SK-N-SH (cell line): ENCODE measurements at regions not wholly inside any gene's neighbourhood (a gene's known extent, or its start where the extent isn't known, plus 50 kb on each side); places are given as distances from the start of the nearest gene placed in this dataset.

Experiments
- CTCF ChIA-PET: fragments of 300-600, 350-600 bp; formaldehyde crosslinking; extraction: SDS; loops from one replicate; lab custom pipeline; 2021; lab: Yijun Ruan, JAX
- POLR2A ChIA-PET: fragments of 350-600 bp; sonication (Branson Sonifier 250); formaldehyde crosslinking; extraction: SDS; loops from one replicate; lab custom pipeline; 2020; ENCODE audit warnings: antibody characterized with exemption, inconsistent platforms; lab: Yijun Ruan, JAX
- DNase-seq: peaks from one replicate; pipeline ENCODE4 v3.0.0; 2012
- H2AFZ ChIP-seq: fragments of 200-600 bp; sonication (generic); 2 replicates; pipeline ENCODE4 v1.8.1; 2016; ENCODE audit warnings: antibody characterized with exemption, mild to moderate bottlenecking, low read depth
- H3F3A ChIP-seq: fragments of 200-600 bp; sonication (generic); replicated peaks from 2 replicates; pipeline ENCODE3; 2016; ENCODE audit warnings: antibody characterized with exemption, mild to moderate bottlenecking; ENCODE audit not compliant: insufficient read depth
- H3K27ac ChIP-seq, 2 experiments: fragments of 200-500 bp in 1 of 2; fragments of 200-600 bp in 1 of 2; sonication (Bioruptor generic) in 1 of 2; sonication (generic), shearing (Covaris generic) in 1 of 2; 2 replicates each; pipeline versions ENCODE4 v1.5.1 to v1.6.1; 2014 to 2016; ENCODE audit warnings: low read depth in 2 of 2, inconsistent platforms in 1 of 2, low read length in 1 of 2, mild to moderate bottlenecking in 1 of 2, mixed read lengths in 1 of 2
- H3K27me3 ChIP-seq: fragments of 200-600 bp; sonication (generic), shearing (Covaris generic); 2 replicates; pipeline ENCODE4 v1.6.1; 2016; ENCODE audit warnings: mixed run types; ENCODE audit not compliant: insufficient read depth
- H3K36me3 ChIP-seq, 2 experiments: fragments of 200-500 bp in 1 of 2; fragments of 200-600 bp in 1 of 2; sonication (Bioruptor generic) in 1 of 2; sonication (generic) in 1 of 2; replicated peaks in 1 of 2; 2 replicates each; pipeline versions ENCODE3 to v1.5.1; 2014 to 2016; ENCODE audit warnings: low read length in 1 of 2, mild to moderate bottlenecking in 1 of 2; ENCODE audit not compliant: insufficient read depth in 2 of 2, control insufficient read depth in 1 of 2
- H3K4me1 ChIP-seq, 2 experiments: fragments of 200-500 bp in 1 of 2; fragments of 200-600 bp in 1 of 2; sonication (Bioruptor generic) in 1 of 2; sonication (generic), shearing (Covaris generic) in 1 of 2; 2 replicates each; pipeline versions ENCODE4 v1.5.1 to v1.6.1; 2014 to 2016; ENCODE audit warnings: low read depth in 1 of 2, low read length in 1 of 2, mixed run types in 1 of 2; ENCODE audit not compliant: insufficient read depth in 2 of 2, control insufficient read depth in 1 of 2
- H3K4me2 ChIP-seq: fragments of 200-600 bp; sonication (generic), shearing (Covaris generic); 2 replicates; pipeline ENCODE4 v1.6.1; 2017; ENCODE audit warnings: mixed run types
- H3K4me3 ChIP-seq, 2 experiments: fragments of 200-500 bp in 1 of 2; fragments of 200-600 bp in 1 of 2; sonication (Bioruptor generic) in 1 of 2; sonication (generic), shearing (Covaris generic) in 1 of 2; 2 replicates each; pipeline versions ENCODE4 v1.5.1 to v1.8.1; 2014 to 2016; ENCODE audit warnings: low read depth in 2 of 2, inconsistent platforms in 1 of 2, low read length in 1 of 2, mild to moderate bottlenecking in 1 of 2, mixed read lengths in 1 of 2, moderate library complexity in 1 of 2
- H3K79me2 ChIP-seq: fragments of 200-600 bp; sonication (generic); 2 replicates; pipeline ENCODE4 v1.8.1; 2017; ENCODE audit warnings: mild to moderate bottlenecking; ENCODE audit not compliant: insufficient read depth
- H3K9ac ChIP-seq: fragments of 200-600 bp; sonication (generic); 2 replicates; pipeline ENCODE4 v1.6.1; 2017; ENCODE audit warnings: mixed run types
- H3K9me2 ChIP-seq: fragments of 200-600 bp; sonication (generic); 2 replicates; pipeline ENCODE4 v1.6.1; 2017; ENCODE audit warnings: mixed run types
- H3K9me3 ChIP-seq: fragments of 200-600 bp; sonication (generic); 2 replicates; pipeline ENCODE4 v1.6.1; 2017; ENCODE audit warnings: mixed run types, mild to moderate bottlenecking, moderate library complexity
- H4K20me1 ChIP-seq: fragments of 200-600 bp; sonication (generic); 2 replicates; pipeline ENCODE4 v1.6.1; 2017; ENCODE audit warnings: mild to moderate bottlenecking, mixed run types; ENCODE audit not compliant: insufficient read depth
- CHD2 ChIP-seq: fragments of 150-350 bp; IDR thresholded peaks from 2 replicates; pipeline ENCODE4 v1.6.1; 2018; ENCODE audit warnings: low read length; ENCODE audit not compliant: partially characterized antibody
- ELF1 ChIP-seq: IDR thresholded peaks from 2 replicates; pipeline ENCODE4 v1.4.0; 2012
- EZH2phosphoT487 ChIP-seq: fragments of 200-600 bp; sonication (generic); IDR thresholded peaks from 2 replicates; pipeline ENCODE4 v1.6.1; 2017; ENCODE audit warnings: low read depth, mixed run types, mild to moderate bottlenecking, antibody characterized with exemption, moderate library complexity, borderline replicate concordance
- FOXJ3 ChIP-seq: sonication (generic); formaldehyde crosslinking; IDR thresholded peaks from 2 replicates; pipeline ENCODE4 v1.5.1; 2020; ENCODE audit warnings: mild to moderate bottlenecking, missing genetic modification reagents
- IRF3 ChIP-seq: fragments of 150-350 bp; IDR thresholded peaks from 2 replicates; pipeline ENCODE4 v1.6.1; 2016; ENCODE audit warnings: mild to moderate bottlenecking, low read depth, low read length
- JUND ChIP-seq: IDR thresholded peaks from 2 replicates; pipeline ENCODE4 v1.4.0; 2012
- MAX ChIP-seq: IDR thresholded peaks from 2 replicates; pipeline ENCODE4 v1.4.0; 2012; ENCODE audit warnings: low read depth
- MEF2A ChIP-seq: IDR thresholded peaks from 2 replicates; pipeline ENCODE4 v1.4.0; 2012; ENCODE audit warnings: low read depth, borderline replicate concordance
- NFIC ChIP-seq: IDR thresholded peaks from 2 replicates; pipeline ENCODE4 v1.4.0; 2012; ENCODE audit warnings: borderline replicate concordance
- NRF1 ChIP-seq: IDR thresholded peaks from 2 replicates; pipeline ENCODE4 v1.6.1; 2012; ENCODE audit warnings: low read depth, mild to moderate bottlenecking, low read length
- PBX3 ChIP-seq: IDR thresholded peaks from 2 replicates; pipeline ENCODE4; 2012
- POLR2AphosphoS5 ChIP-seq: IDR thresholded peaks from 2 replicates; pipeline ENCODE4 v1.6.1; 2012; ENCODE audit warnings: low read depth, low read length
- RFX5 ChIP-seq: IDR thresholded peaks from 2 replicates; pipeline ENCODE4 v1.6.1; 2012; ENCODE audit warnings: mild to moderate bottlenecking, improper control_type of control experiment, low read length
- RXRA ChIP-seq: IDR thresholded peaks from 2 replicates; pipeline ENCODE4 v1.4.0; 2012; ENCODE audit warnings: low read depth, mild to moderate bottlenecking, borderline replicate concordance
- SIN3A ChIP-seq: IDR thresholded peaks from 2 replicates; pipeline ENCODE4 v1.6.1; 2012; ENCODE audit warnings: low read depth, mild to moderate bottlenecking, low read length, moderate library complexity, borderline replicate concordance
- SMC3 ChIP-seq: IDR thresholded peaks from 2 replicates; pipeline ENCODE4 v1.6.1; 2012; ENCODE audit warnings: low read depth, low read length, improper control_type of control experiment
- TCF12 ChIP-seq: IDR thresholded peaks from 2 replicates; pipeline ENCODE4 v1.4.0; 2012
- TEAD4 ChIP-seq: IDR thresholded peaks from 2 replicates; pipeline ENCODE4 v1.4.0; 2012; ENCODE audit warnings: mild to moderate bottlenecking, borderline replicate concordance; ENCODE audit not compliant: insufficient read depth
- WGBS: methylation state at CpG from one replicate; pipeline ENCODE4 v1.1.6; 2017; ENCODE audit warnings: low lambda C conversion rate; 5-methylcytosine and 5-hydroxymethylcytosine counted together

GRCh38 chr7:156504687-156505545 lies 135.7 kb upstream of the RNF32 start:
- no peak overlapping the region for H3K4me3 ChIP-seq
- H3K27ac ChIP-seq = no peak overlapping the region
- no peak for DNase-seq
- TF ChIP-seq EZH2phosphoT487 = no peak
- TF ChIP-seq RFX5 = no peak
- no peak for TF ChIP-seq POLR2AphosphoS5
- no peak for TF ChIP-seq PBX3
- TF ChIP-seq MEF2A = no peak
- no peak for TF ChIP-seq SIN3A
- TF ChIP-seq ELF1 = no peak
- no peak for TF ChIP-seq MAX
- TF ChIP-seq IRF3 = no peak
- TF ChIP-seq CHD2 = no peak
- no peak for TF ChIP-seq JUND
- no peak for TF ChIP-seq TCF12
- TF ChIP-seq NFIC = no peak
- no peak for TF ChIP-seq TEAD4
- TF ChIP-seq RXRA = no peak
- TF ChIP-seq NRF1 = no peak
- TF ChIP-seq FOXJ3 (CRISPR knock-in tag) = no peak
- no peak for TF ChIP-seq SMC3
- ChIA-PET CTCF (interaction anchor here (1.0 to 1.2 kb wide), 2 partner anchors 19 to 315 kb away, joined by 3 read pairs; no protein-coding TSS in a partner anchor), POLR2A (interaction anchor here (0.8 kb wide), 1 partner anchor 15 kb away, joined by 3 read pairs; no protein-coding TSS in a partner anchor)
- H3K4me1 ChIP-seq = no peaks in the 10 kb centered on the region
- no peak overlapping the region for H2AFZ ChIP-seq
- WGBS = 56% methylated on average over 25 of the region's 27 CpGs
- no peaks in the 10 kb centered on the region for H3K36me3 ChIP-seq
- H3F3A ChIP-seq = no peaks in the 10 kb centered on the region
- no peaks in the 10 kb centered on the region for H3K79me2 ChIP-seq
- no peaks in the 10 kb centered on the region for H4K20me1 ChIP-seq
- no peak overlapping the region for H3K4me2 ChIP-seq
- H3K27me3 ChIP-seq = no peaks in the 10 kb centered on the region
- no peaks in the 10 kb centered on the region for H3K9me3 ChIP-seq
- no peak overlapping the region for H3K9ac ChIP-seq
- H3K9me2 ChIP-seq = no peaks in the 10 kb centered on the region
